ENCODE measurements at regions not wholly inside any gene's neighbourhood (a gene's known extent, or its start where the extent isn't known, plus 50 kb on each side); places are given as distances from the start of the nearest gene placed in this dataset.

DNA sequence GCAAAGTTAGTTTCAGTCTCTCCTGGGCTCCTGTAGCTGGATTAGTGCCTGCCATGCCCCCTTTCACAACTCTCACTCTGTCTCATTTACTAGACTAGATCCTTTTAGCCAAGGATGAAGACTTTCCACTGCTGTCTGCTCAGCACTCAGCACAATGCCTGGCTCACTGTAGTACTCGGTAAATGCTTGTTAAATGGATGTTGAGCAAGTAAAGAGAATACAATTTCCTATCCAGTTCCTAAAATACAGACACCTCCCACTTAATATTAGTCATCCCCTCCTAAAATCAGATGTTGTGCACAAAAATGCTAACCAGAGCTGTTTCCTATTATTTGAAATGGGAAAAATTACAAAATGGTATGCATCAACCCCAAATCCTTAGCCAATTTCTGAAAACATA, 195.8 kb downstream of the SREK1 start:
- Histone ChIP-seq H4K20me1 (ENCODE audit: control insufficient read depth, insufficient read depth, low read depth, low read length) (no peaks in the 10 kb centered on the region), H3F3A (ENCODE audit: control insufficient read depth, insufficient read depth) (no peaks in the 10 kb centered on the region), H3K4me1 (ENCODE audit: control insufficient read depth, low read length) (no peaks in the 10 kb centered on the region), H3K4me3 (ENCODE audit: low read length) (no peak overlapping the region), H3K9me3 (ENCODE audit: control insufficient read depth, insufficient read depth, low read length) (no peaks in the 10 kb centered on the region), H3K79me2 (ENCODE audit: control insufficient read depth, low read length) (no peaks in the 10 kb centered on the region), H3K27ac (ENCODE audit: low read depth, low read length) (no peak overlapping the region), H3K9me2 (replicated peaks; ENCODE audit: control insufficient read depth, low read length) (no peaks in the 10 kb centered on the region), H3K4me2 (ENCODE audit: low read length) (no peak overlapping the region), H3K27me3 (ENCODE audit: control insufficient read depth, low read length) (no peaks in the 10 kb centered on the region), H3K36me3 (ENCODE audit: control insufficient read depth, low read length) (no peaks in the 10 kb centered on the region)
- TF ChIP-seq, protein P1, sequence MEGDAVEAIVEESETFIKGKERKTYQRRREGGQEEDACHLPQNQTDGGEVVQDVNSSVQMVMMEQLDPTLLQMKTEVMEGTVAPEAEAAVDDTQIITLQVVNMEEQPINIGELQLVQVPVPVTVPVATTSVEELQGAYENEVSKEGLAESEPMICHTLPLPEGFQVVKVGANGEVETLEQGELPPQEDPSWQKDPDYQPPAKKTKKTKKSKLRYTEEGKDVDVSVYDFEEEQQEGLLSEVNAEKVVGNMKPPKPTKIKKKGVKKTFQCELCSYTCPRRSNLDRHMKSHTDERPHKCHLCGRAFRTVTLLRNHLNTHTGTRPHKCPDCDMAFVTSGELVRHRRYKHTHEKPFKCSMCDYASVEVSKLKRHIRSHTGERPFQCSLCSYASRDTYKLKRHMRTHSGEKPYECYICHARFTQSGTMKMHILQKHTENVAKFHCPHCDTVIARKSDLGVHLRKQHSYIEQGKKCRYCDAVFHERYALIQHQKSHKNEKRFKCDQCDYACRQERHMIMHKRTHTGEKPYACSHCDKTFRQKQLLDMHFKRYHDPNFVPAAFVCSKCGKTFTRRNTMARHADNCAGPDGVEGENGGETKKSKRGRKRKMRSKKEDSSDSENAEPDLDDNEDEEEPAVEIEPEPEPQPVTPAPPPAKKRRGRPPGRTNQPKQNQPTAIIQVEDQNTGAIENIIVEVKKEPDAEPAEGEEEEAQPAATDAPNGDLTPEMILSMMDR (IDR thresholded peaks at IDR 0.05; ENCODE audit: low read depth, low read length, poor library complexity, severe bottlenecking) = no peak
- TF ChIP-seq EZH2phosphoT487 (IDR thresholded peaks at IDR 0.05; ENCODE audit: borderline replicate concordance, low read length) = no peak

DNA sequence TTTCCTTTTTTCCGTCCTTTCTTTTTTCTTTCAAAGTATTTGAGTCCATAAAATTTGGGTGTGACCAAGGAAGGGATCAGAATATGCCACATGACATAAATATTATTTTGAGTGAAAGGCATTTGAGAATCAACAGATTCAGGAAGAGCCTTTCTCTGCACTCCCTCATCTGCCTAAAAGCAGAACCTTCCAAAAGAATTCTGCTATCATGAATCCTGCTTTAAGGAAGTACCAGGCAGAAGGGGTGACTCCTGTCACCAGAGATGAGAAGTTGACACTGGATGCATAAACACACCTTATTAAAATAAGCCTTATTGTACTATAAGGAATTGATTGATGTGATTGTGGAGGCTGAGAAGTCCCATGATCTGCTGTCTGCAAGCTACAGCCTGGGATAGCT, 196.7 kb downstream of the SREK1 start:
- TF ChIP-seq, protein P1 (IDR thresholded peaks at IDR 0.05; ENCODE audit: low read depth, low read length, poor library complexity, severe bottlenecking) = no peak
- TF ChIP-seq EZH2phosphoT487 (IDR thresholded peaks at IDR 0.05; ENCODE audit: borderline replicate concordance, low read length) = no peak
- Histone ChIP-seq H3K4me2 (ENCODE audit: low read length) (no peak overlapping the region), H3K27me3 (ENCODE audit: control insufficient read depth, low read length) (no peaks in the 10 kb centered on the region), H3K4me1 (ENCODE audit: control insufficient read depth, low read length) (no peaks in the 10 kb centered on the region), H3K27ac (ENCODE audit: low read depth, low read length) (no peak overlapping the region), H4K20me1 (ENCODE audit: control insufficient read depth, insufficient read depth, low read depth, low read length) (no peaks in the 10 kb centered on the region), H3K36me3 (ENCODE audit: control insufficient read depth, low read length) (no peaks in the 10 kb centered on the region), H3K79me2 (ENCODE audit: control insufficient read depth, low read length) (no peaks in the 10 kb centered on the region), H3K9me3 (ENCODE audit: control insufficient read depth, insufficient read depth, low read length) (no peaks in the 10 kb centered on the region), H3K4me3 (ENCODE audit: low read length) (no peak overlapping the region), H3K9me2 (replicated peaks; ENCODE audit: control insufficient read depth, low read length) (no peaks in the 10 kb centered on the region), H3F3A (ENCODE audit: control insufficient read depth, insufficient read depth) (no peaks in the 10 kb centered on the region)

DNA sequence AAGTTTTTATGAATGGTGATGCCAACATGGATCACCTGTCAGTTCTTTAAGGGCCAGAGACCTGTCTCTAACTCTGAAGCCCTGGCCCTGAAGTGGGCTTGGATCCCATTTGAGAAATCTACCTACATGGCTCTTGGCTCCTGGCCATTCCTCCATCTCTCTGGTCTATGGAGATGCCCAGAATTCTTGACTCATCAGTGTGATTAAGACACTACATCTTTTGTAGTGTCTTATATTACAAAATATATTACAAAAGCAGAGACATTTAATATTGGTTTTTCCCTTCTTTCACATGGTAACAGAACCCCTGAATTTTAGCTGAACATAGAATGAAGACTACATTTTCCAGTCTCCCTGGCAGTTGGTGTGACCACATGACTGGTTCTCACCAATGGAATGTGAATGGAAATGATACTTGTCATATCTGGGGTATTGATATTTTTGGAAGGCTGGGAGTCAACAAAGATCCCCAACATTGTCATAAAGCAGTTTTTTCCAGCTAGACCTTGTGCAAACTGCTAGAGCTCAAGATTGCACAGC, 198.3 kb downstream of the SREK1 start:
- Histone ChIP-seq H4K20me1 (ENCODE audit: control insufficient read depth, insufficient read depth, low read depth, low read length) (no peaks in the 10 kb centered on the region), H3K4me3 (ENCODE audit: low read length) (no peak overlapping the region), H3K36me3 (ENCODE audit: control insufficient read depth, low read length) (no peaks in the 10 kb centered on the region), H3K9me2 (replicated peaks; ENCODE audit: control insufficient read depth, low read length) (no peaks in the 10 kb centered on the region), H3K4me2 (ENCODE audit: low read length) (no peak overlapping the region), H3K4me1 (ENCODE audit: control insufficient read depth, low read length) (no peaks in the 10 kb centered on the region), H3K27me3 (ENCODE audit: control insufficient read depth, low read length) (no peaks in the 10 kb centered on the region), H3K79me2 (ENCODE audit: control insufficient read depth, low read length) (no peaks in the 10 kb centered on the region), H3F3A (ENCODE audit: control insufficient read depth, insufficient read depth) (no peaks in the 10 kb centered on the region), H3K27ac (ENCODE audit: low read depth, low read length) (no peak overlapping the region), H3K9me3 (ENCODE audit: control insufficient read depth, insufficient read depth, low read length) (no peaks in the 10 kb centered on the region)
- TF ChIP-seq EZH2phosphoT487 (IDR thresholded peaks at IDR 0.05; ENCODE audit: borderline replicate concordance, low read length) = no peak
- TF ChIP-seq, protein P1 (IDR thresholded peaks at IDR 0.05; ENCODE audit: low read depth, low read length, poor library complexity, severe bottlenecking) = no peak

Data from DOHH2 (cell line).